ENCODE measurements at regions not wholly inside any gene's neighbourhood (a gene's known extent, or its start where the extent isn't known, plus 50 kb on each side); places are given as distances from the start of the nearest gene placed in this dataset.

DNA sequence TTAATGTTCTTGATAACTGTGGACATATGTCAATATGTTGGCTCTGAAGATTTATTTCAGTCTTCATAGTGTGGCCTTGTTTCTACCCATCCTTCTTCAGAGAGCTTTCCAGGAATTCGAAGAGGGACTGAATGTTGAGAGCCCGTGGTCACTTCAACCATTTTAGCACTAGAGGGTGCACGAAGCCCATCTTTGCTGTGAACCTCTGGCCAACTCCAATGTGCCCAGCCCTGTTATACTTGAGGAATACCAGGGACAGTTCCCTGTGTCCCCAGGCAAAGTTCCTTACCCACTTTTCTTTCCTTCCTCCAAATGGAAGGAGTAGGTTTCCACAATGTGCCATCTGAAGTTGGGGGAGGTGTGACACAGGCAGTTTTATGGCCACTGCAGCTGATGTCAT lies 603.5 kb downstream of the RPL10L start:
- no peaks in the 10 kb centered on the region for H3K9me3 Mint-ChIP-seq
- H3K27ac Mint-ChIP-seq, result no peak overlapping the region
- no peaks in the 10 kb centered on the region for H3K36me3 Mint-ChIP-seq (ENCODE audit: low read depth)
- H3K36me3 ChIP-seq (ENCODE audit: insufficient read depth), result no peaks in the 10 kb centered on the region
- no peaks in the 10 kb centered on the region for H3K9me2 ChIP-seq (ENCODE audit: insufficient read depth)
- TF ChIP-seq, protein P1, sequence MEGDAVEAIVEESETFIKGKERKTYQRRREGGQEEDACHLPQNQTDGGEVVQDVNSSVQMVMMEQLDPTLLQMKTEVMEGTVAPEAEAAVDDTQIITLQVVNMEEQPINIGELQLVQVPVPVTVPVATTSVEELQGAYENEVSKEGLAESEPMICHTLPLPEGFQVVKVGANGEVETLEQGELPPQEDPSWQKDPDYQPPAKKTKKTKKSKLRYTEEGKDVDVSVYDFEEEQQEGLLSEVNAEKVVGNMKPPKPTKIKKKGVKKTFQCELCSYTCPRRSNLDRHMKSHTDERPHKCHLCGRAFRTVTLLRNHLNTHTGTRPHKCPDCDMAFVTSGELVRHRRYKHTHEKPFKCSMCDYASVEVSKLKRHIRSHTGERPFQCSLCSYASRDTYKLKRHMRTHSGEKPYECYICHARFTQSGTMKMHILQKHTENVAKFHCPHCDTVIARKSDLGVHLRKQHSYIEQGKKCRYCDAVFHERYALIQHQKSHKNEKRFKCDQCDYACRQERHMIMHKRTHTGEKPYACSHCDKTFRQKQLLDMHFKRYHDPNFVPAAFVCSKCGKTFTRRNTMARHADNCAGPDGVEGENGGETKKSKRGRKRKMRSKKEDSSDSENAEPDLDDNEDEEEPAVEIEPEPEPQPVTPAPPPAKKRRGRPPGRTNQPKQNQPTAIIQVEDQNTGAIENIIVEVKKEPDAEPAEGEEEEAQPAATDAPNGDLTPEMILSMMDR (conservative IDR thresholded peaks at IDR 0.05; ENCODE audit: low read depth in 2 of 2), result peak in 1 of 2 experiments; percentile 85; a peak in 3 of 4 replicates
- no peak for TF ChIP-seq POLR2AphosphoS5 (IDR thresholded peaks at IDR 0.05; ENCODE audit: low read depth)
- H3K4me3 Mint-ChIP-seq, result no peak overlapping the region
- no peaks in the 10 kb centered on the region for H4K20me1 ChIP-seq (replicated peaks; ENCODE audit: insufficient read depth)
- ATAC-seq (no peak), DNase-seq (ENCODE audit: low spot score) (peak; percentile 88)
- no peak overlapping the region for H3K4me2 ChIP-seq
- H2AFZ ChIP-seq, result no peak overlapping the region
- H3K27ac ChIP-seq (ENCODE audit: low read depth), result no peak overlapping the region
- H3K79me2 ChIP-seq (replicated peaks; ENCODE audit: insufficient read depth), result no peaks in the 10 kb centered on the region
- H3F3A ChIP-seq (replicated peaks; ENCODE audit: low read depth), result no peaks in the 10 kb centered on the region
- peaks cover 7% of the 10 kb centered on the region; the same call in 1 of the 2 replicates for H3K4me1 ChIP-seq (ENCODE audit: insufficient read depth)
- H3K27me3 Mint-ChIP-seq (ENCODE audit: insufficient read depth, low read depth, poor library complexity), result no peaks in the 10 kb centered on the region
- H3K4me1 Mint-ChIP-seq, result peaks cover 9% of the 10 kb centered on the region; the same call in 2 of the 3 replicates
- no peak overlapping the region for H3K4me3 ChIP-seq
- H3K27me3 ChIP-seq (ENCODE audit: insufficient read depth), result no peaks in the 10 kb centered on the region

GRCh38 chr14:46036099-46036498 lies 615.5 kb downstream of the RPL10L start:
- ATAC-seq, result no peak
- Mint-ChIP-seq H3K27me3 (ENCODE audit: insufficient read depth, low read depth, poor library complexity) (peaks cover 2% of the 10 kb centered on the region), H3K36me3 (ENCODE audit: low read depth) (no peaks in the 10 kb centered on the region), H3K4me3 (no peak overlapping the region), H3K4me1 (no peaks in the 10 kb centered on the region), H3K27ac (peak overlapping the region; percentile 61; the same call in 1 of the 2 replicates), H3K9me3 (no peaks in the 10 kb centered on the region)
- DNase-seq (ENCODE audit: low spot score), result no peak
- no peaks in the 10 kb centered on the region for H3F3A ChIP-seq (replicated peaks; ENCODE audit: low read depth)
- no peaks in the 10 kb centered on the region for H3K36me3 ChIP-seq (ENCODE audit: insufficient read depth)
- H3K9me2 ChIP-seq (ENCODE audit: insufficient read depth), result no peaks in the 10 kb centered on the region
- no peak overlapping the region for H3K4me3 ChIP-seq
- peaks cover 7% of the 10 kb centered on the region; the same call in 1 of the 2 replicates for H3K4me1 ChIP-seq (ENCODE audit: insufficient read depth)
- H3K27me3 ChIP-seq (ENCODE audit: insufficient read depth), result no peaks in the 10 kb centered on the region
- no peak overlapping the region for H2AFZ ChIP-seq
- no peaks in the 10 kb centered on the region for H3K79me2 ChIP-seq (replicated peaks; ENCODE audit: insufficient read depth)
- H3K4me2 ChIP-seq, result no peak overlapping the region
- H4K20me1 ChIP-seq (replicated peaks; ENCODE audit: insufficient read depth), result no peaks in the 10 kb centered on the region
- H3K27ac ChIP-seq (ENCODE audit: low read depth), result no peak overlapping the region
- TF ChIP-seq, protein P1 (conservative IDR thresholded peaks at IDR 0.05; ENCODE audit: low read depth in 2 of 2), result no peak
- no peak for TF ChIP-seq JUNB (IDR thresholded peaks at IDR 0.05; ENCODE audit: unreplicated experiment)
- no peak for TF ChIP-seq CREB1 (CRISPR knock-in tag; IDR thresholded peaks at IDR 0.05; ENCODE audit: low read depth)
- TF ChIP-seq ETS1 (IDR thresholded peaks at IDR 0.05), result no peak
- no peak for TF ChIP-seq STAT1 (IDR thresholded peaks at IDR 0.05; ENCODE audit: unreplicated experiment)
- TF ChIP-seq EZH2 (IDR thresholded peaks at IDR 0.05; ENCODE audit: low read depth, unreplicated experiment), result no peak
- no peak for TF ChIP-seq REST (IDR thresholded peaks at IDR 0.05; ENCODE audit: unreplicated experiment)

Data from GM23338 (cell line).